ENCODE measurements at regions not wholly inside any gene's neighbourhood (a gene's known extent, or its start where the extent isn't known, plus 50 kb on each side); places are given as distances from the start of the nearest gene placed in this dataset.
A peak's percentile ranks its signal among the peaks of the same experiment; 100 is the strongest.

GRCh38 chr3:120850381-120851295 lies 57.4 kb upstream of the STXBP5L start:
- H3K36me3 ChIP-seq (ENCODE audit: low read depth) = no peaks in the 10 kb centered on the region
- intact Hi-C loops (cut with DNase I, micrococcal nuclease) = no loop called here
- DNase-seq (no peak), ATAC-seq (no peak)
- H3K4me1 ChIP-seq (ENCODE audit: low read depth) = no peaks in the 10 kb centered on the region
- TF ChIP-seq, protein P1, sequence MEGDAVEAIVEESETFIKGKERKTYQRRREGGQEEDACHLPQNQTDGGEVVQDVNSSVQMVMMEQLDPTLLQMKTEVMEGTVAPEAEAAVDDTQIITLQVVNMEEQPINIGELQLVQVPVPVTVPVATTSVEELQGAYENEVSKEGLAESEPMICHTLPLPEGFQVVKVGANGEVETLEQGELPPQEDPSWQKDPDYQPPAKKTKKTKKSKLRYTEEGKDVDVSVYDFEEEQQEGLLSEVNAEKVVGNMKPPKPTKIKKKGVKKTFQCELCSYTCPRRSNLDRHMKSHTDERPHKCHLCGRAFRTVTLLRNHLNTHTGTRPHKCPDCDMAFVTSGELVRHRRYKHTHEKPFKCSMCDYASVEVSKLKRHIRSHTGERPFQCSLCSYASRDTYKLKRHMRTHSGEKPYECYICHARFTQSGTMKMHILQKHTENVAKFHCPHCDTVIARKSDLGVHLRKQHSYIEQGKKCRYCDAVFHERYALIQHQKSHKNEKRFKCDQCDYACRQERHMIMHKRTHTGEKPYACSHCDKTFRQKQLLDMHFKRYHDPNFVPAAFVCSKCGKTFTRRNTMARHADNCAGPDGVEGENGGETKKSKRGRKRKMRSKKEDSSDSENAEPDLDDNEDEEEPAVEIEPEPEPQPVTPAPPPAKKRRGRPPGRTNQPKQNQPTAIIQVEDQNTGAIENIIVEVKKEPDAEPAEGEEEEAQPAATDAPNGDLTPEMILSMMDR (IDR thresholded peaks at IDR 0.05) = no peak
- no peak overlapping the region for H3K4me3 ChIP-seq
- no peaks in the 10 kb centered on the region for H3K9me3 ChIP-seq

DNA sequence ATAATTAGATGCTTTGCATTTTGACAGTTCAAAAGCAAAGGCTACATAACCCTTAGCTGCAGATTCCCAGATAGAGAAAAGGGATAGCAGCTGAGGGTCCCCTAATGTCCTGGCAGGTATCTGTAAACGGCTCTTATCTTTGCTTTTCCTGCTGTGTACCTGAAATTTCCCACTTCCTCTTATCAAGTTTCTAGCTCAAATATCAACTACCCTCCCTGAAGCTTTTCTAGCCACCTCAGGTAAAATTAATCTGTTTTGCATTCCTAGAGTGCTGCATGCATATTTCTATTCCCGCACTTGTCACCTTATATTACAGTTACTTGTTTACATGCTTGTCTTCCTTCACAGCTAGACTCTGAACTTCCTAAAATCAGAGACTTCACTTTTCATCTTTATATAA lies 55.6 kb upstream of the STXBP5L start:
- Histone ChIP-seq H3K4me1 (ENCODE audit: low read depth) (no peaks in the 10 kb centered on the region), H3K9me3 (no peaks in the 10 kb centered on the region), H3K36me3 (ENCODE audit: low read depth) (no peaks in the 10 kb centered on the region), H3K4me3 (no peak overlapping the region)
- DNase-seq (no peak), ATAC-seq (no peak)
- intact Hi-C loops (cut with DNase I, micrococcal nuclease) = no loop called here
- TF ChIP-seq, protein P1 (IDR thresholded peaks at IDR 0.05) = no peak

DNA sequence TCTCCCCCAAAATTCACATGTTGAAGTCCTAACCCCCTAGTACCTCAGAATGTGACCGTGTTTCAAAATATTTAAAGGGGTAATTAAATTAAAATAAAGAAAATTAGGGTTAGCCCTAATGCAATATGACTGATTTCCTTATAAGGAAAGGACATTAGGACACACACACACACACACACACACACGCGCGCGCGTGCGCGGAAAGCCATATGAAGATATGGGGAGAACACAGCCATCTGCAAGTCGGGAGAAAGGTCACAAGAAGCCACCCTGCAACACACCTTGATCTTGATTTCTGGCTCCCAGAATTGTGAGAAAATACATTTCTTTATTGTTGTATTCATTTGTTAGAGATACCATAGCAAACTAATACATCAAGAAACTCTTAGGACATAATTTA lies 54.6 kb upstream of the STXBP5L start:
- intact Hi-C loops (cut with DNase I, micrococcal nuclease) = no loop called here
- H3K4me3 ChIP-seq = no peak overlapping the region

DNA sequence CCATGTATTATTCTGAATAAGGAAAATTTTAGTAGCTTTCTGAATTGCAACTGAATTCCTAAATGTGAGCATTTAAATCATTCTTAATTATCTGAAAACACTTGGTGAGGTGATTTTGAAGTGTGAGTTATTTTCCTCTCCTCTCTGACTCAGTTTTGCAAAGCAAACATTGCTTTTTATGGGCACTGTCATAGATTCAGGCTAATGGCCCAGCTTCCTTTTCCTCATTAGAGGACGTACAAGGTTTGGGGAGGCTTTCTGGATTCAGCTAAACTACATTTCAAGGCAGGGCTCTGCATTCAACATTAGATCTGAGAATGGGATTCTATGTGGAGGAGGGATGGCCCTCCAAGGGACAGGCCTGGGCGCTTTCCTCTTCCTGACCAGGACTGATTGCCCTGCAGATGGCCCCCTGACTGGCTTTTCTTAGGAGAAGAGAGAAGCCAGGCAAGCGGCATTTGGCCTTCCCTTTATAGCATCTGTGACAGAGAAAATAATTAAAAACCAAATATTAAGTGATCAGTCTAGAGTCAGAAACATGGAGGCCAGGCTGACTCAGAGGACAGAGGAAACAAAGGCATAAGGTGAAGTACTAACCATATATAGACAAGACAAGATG lies 53.0 kb upstream of the STXBP5L start:
- no peak overlapping the region for H3K4me3 ChIP-seq
- H3K4me1 ChIP-seq (ENCODE audit: low read depth) = no peaks in the 10 kb centered on the region
- DNase-seq (no peak), ATAC-seq (peak; percentile 26)
- intact Hi-C loops (cut with DNase I, micrococcal nuclease) = no loop called here
- TF ChIP-seq, protein P1 (IDR thresholded peaks at IDR 0.05) = no peak
- no peaks in the 10 kb centered on the region for H3K36me3 ChIP-seq (ENCODE audit: low read depth)
- H3K9me3 ChIP-seq = no peaks in the 10 kb centered on the region

More for the DNA sequence above, 54.6 kb upstream of the STXBP5L start:
- TF ChIP-seq, protein P1 (IDR thresholded peaks at IDR 0.05) = no peak
- ATAC-seq (no peak), DNase-seq (no peak)
- Histone ChIP-seq H3K4me1 (ENCODE audit: low read depth) (no peaks in the 10 kb centered on the region), H3K36me3 (ENCODE audit: low read depth) (no peaks in the 10 kb centered on the region), H3K9me3 (no peaks in the 10 kb centered on the region)

GRCh38 chr3:120855665-120856437 lies 52.2 kb upstream of the STXBP5L start:
- Histone ChIP-seq H3K4me1 (ENCODE audit: low read depth) (no peaks in the 10 kb centered on the region), H3K4me3 (no peak overlapping the region), H3K36me3 (ENCODE audit: low read depth) (no peaks in the 10 kb centered on the region), H3K9me3 (no peaks in the 10 kb centered on the region)
- intact Hi-C loops (cut with DNase I, micrococcal nuclease) = no loop called here
- TF ChIP-seq, protein P1 (IDR thresholded peaks at IDR 0.05) = no peak
- DNase-seq (peak in 2 of 3 donors; percentile 2 to 18), ATAC-seq (peak; percentile 23)

Data from mucosa of descending colon (tissue), 3 donors.